HG03571 (cell line): ENCODE measurements at regions not wholly inside any gene's neighbourhood (a gene's known extent, or its start where the extent isn't known, plus 50 kb on each side); places are given as distances from the start of the nearest gene placed in this dataset.
"Not testable (repeated sequence)": the region's sequence is repeated elsewhere in the genome, so short reads cannot be mapped to it uniquely, and the experiment has no call there.

ENCODE experiments used
- ATAC-seq: cut with Tn5 transposase; IDR thresholded peaks from one replicate; pipeline ENCODE4 v1.9.1; 2021; ENCODE audit not compliant: unreplicated experiment

DNA sequence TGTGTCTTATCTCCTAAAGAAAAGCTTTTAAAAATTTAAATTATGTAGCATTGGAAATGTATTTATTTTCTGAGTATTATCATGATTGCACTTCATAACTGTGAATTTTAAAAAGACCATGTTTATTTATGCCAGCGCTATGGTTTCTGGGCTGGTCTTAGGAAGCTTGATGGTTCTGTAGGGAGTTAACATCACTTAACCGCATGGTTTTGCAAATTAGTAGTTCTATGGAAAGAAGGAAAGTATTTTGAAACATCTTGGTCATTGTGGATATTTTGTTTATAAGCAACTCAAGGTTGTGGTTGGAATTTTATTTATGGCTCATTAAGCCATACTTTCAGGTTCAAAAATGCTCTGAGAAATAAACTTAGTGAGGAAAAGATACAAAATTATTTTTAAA is 549.4 kb downstream of the STK39 start:
- ATAC-seq = no peak

DNA sequence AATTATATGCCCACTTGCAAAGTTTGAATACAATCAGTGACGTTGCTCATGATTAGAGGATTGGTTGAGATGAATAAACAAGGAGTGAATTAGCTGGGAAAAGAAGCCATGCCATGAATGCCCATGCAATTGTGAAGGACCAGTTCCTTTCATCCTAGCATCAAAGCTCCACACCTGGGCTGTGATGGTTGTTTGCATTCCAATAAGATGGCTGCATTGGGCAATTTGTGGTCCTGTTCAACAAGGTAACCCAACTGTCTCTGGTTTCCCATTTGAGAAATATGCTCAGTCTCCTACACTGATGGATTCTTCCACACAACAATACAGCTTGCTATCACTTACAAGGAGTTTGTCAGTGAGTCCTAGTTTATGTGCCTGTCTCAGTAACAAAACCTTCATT is 550.2 kb downstream of the STK39 start:
- no peak for ATAC-seq

DNA sequence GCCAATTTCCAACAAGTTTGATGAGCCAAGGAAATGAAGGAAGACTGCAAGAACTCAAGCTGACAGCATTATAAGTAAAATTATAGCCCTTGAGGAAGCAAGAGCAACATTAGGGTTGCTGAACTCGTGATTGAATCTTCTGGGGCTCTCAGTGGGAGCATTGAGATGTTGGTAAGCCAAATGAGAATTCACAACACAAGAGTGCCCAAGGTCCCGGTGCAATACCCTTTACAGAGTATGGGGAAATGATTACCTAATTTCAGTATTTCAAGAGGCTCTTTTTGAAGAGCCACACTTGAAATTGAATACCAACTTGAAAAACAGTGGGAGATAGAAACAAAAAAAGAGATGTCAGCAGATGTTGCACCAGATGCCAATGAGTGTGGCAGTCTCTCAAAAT is 554.5 kb downstream of the STK39 start:
- ATAC-seq = no peak

DNA sequence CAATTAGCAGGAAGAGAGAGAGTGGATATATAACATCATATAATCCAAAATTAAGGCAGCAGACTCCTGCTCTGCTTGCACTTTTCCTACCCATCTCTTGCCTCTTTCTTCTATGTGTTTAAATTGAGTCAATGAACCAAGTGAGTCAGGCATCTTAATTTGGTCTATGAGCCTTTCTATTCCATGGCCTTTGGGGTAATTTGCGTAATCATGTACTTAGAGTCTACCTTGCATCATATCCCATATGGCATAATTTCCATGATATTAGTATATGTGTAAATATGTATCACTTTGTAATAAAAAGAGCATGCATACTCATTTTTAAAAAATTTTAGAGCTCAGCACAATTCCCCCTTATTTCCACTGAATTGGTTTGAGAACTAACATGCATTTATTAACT is 555.2 kb downstream of the STK39 start:
- no peak for ATAC-seq

DNA sequence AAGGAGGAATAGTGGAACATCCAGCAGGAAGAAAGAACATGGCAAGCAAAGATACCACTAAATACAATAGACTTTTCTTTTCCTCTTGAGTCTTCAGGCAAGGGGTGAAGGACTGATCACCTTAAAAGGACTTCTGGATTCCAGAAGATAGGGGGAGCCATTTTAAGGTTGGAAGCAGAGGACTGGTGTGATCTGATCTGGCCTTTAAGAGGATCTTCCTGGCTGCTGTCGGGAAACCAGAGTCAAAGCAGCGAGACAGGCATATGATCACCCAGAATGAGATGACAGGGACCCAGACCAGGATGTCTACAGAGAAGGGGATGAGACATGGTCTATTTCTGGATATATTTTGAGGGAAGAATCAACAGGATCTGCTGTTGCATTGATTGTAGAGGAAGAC is 558.0 kb downstream of the STK39 start:
- no peak for ATAC-seq

DNA sequence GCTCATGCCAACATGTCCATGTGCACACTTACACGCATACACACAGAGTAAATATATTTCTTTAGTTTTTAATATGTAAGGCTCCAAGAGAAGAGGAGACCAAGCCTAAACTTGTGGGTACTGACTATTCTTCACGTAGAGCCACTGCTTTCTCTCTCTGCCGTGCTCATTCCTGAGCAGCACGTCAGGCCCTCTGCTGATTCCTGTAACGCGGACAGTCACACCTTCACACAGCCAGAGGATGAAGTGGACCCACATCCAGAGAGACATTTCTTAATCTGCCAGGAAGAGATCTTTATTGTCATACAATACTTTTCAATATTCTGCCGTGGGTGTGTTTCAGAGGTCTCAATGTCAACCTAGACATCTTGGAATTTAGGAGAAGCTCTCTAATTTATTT is 560.7 kb downstream of the STK39 start:
- ATAC-seq = no peak

DNA sequence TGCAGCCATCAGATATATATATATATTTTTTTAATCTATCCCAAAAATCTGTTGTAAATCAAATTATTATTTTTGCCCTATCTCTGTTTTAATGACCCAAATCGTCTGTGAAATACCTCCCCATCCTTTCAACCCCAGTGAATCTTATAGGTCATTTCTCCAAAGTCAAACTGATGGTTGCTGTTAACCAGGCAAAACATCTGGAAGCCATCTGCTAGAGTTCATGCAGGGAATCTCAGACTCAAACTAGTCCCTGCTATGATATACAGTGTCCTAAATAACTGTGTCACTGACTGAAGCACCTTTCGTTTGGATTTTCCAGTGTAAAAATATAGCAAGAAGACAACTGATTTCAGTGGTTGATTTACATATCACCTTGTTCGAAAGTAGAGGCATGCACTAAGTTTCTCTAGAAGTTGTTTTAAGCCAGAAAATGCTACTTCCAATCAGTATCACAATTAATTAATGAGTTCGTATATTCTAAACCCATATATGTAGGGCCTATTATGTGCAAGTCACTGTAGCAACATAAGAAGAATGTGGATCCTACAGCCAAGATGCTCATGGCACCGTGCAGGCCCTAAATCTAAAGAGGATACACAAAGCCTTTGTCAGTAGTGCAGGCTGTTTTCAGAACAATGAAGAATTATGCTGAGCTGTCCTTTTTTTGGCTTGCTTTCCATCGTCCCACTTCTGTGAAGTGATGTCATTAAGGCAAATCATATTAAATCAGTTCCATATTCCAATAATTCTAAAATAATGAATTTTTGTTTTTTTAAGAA is 566.0 kb downstream of the STK39 start:
- no peak for ATAC-seq

DNA sequence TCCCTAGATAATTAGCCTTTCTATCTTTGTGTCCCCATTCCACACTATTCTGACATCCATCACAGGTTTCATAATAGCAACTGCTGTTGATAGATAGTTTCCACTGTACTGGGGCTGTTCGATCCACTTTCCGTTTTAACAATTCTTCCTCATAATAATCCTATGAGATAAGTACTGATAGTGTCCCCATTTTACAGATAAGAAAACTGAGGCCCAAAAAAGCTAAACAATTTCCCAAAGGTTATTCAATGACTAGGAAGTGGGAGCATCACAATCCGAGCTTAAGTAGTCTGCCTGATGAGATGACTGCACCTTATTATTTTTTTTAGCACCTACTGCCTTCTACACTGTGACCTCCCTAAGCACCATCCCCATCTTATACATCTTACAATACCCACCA is 569.2 kb downstream of the STK39 start:
- no peak for ATAC-seq

DNA sequence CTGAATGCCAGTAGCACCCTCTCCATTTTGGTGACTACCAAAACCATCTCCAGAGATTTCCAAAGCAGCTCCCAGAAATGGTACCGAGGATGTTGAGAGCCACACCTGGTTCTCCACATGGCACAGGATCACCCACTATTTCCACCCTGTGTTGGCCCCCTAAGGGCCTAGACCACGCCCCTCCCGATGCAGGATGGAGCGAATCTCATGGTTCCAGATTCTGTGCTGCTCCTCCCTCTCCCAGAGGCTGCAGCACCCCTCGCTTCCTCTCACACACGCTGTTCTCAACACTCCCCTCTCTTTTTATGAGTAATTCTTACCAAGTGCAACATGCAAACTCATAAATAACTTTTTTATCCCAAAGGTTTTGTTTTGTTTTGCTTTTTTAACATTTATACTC is 571.5 kb downstream of the STK39 start:
- no peak for ATAC-seq

DNA sequence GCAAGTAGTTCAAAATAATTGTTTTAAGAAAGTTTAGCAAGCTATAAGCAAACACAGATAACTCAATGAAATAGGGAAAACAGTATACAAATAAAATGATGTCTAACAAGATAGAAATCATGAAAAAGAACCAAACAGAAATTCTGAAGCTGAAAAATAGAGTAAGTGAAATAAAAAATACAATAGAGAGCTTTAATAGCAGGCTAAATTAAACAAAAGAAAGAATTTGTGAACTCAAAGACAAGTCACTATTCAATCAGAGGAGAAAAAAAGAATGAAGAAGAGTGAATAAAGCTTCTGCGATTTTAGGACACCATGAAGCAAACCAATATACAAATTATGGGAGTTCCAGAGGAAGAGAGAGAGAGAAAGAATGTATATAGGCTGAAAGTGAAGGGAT is 576.8 kb downstream of the STK39 start:
- ATAC-seq = no peak

DNA sequence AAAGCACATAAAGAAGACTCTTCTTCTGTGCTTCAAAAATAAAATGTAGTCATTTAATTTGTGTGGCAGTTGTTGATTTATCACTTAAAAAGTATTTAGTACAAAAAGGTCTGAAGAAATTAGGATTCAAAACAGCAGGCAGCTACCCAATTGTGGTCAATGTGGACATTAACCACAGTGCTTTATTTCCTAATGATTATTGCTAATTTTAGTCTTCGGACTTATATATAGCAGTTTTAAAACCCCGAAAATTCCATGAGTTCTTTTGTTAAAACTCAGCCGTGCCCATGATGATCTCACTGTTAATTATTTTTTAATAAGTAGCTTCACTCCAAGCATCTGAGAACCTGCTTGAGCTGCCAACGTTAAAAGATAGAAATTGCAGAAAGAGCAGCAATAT is 594.3 kb downstream of the STK39 start:
- no peak for ATAC-seq

DNA sequence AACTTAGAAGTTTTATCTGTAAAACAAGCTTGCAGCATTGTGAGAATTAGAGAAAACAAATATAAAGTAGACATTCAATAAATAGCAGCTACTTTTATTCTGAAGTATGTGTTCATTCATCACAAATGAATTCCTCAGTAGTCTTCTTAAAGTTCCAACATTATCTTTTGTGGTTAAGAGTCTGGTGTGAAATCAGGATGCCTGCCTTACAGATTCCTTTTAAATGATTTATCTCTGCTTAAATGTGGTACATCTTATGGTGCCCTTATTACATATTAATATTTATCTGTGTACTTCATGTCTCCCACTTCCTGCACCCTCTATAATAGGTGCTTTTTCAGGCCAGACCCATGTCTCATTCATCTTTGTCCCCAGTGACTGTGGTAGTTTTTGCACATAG is 595.0 kb downstream of the STK39 start:
- no peak for ATAC-seq

DNA sequence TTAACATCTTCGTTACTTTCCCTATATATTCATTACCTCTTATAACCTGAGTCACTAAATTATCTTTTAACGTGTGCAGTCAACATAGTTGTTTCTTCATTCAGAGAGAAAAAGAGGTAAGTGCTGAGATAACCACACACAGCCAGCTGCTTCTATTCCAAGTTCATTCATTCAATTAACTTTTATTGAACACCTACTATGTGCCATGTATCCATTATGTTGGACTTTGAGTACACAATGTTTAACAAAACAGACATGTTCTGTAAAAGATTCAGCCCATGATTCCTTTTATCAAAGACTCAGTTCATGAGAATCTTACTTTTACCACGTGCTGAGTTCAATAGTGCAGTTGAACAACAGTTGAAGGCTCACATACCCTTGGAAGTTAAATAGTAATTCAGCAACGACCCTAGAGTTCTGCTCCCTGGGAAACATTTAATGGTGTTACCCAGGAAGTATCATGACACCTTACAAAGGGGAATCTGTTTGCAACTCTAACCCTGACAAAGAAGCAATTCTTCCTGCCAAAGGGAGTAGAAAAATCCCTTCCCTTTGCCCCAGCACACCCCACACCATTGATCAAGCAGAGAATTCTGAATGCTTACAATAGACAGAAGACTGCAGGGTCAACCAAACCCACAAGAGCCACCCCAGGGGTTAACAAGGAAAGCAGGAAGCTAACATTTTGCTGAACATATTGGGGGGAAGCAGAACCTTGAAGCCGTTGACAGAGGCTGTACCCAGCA is 595.8 kb downstream of the STK39 start:
- ATAC-seq = no peak

DNA sequence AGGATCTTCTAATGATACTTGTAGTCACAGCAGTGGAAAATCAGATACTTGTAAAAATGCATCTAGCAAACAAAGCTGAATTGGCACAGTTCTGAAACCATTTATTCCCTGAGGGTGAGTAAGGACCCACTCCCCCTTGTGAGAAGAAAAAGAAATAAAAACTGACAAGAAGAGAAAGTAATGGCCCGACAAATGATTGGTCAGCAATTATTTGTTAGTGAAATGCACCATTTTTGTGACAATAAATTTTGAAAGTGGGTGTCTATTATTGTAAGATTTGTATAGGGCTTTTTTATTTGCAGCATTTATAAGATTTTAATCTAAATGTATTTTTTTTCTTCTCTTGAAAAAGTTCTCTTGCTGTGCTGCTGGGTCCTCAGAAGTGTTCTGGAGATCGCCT is 600.8 kb downstream of the STK39 start:
- no peak for ATAC-seq

DNA sequence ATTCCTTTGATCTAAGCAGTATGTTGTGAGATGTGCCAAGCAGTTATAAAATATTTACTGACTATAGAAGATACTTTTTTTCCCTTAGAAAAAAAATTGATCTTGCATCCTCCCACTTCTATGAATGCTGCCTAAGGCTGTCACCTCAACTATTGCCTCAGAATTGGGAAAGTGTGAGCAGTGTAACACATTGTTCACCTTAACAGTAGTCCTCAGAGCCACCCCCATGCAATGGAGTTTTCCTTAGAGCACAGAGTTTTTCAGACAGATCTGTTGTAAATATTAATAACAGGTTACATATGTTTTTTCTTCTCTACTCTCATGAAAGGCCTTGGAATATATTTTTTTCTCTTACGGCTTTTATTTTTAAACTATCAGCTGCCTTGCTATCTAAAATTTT is 607.3 kb downstream of the STK39 start:
- no peak for ATAC-seq

DNA sequence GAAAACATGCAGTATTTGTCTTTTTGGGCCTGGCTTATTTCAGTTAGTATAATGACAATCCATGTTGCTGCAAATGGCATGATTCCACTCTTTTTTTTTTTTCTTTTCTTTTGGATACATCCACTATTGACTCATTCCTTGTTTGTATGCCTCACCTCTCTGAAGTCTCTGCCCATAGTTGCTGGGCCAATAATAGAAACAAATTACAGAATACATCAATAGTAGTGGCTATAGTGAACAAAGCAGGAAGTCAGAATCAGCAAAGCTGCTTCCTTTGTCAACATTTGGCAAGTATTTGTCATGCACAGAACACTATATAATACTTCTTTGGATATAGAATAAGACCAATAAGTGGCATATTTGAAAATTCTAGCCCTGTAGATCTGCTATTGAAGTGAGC is 609.7 kb downstream of the STK39 start:
- ATAC-seq = no peak

DNA sequence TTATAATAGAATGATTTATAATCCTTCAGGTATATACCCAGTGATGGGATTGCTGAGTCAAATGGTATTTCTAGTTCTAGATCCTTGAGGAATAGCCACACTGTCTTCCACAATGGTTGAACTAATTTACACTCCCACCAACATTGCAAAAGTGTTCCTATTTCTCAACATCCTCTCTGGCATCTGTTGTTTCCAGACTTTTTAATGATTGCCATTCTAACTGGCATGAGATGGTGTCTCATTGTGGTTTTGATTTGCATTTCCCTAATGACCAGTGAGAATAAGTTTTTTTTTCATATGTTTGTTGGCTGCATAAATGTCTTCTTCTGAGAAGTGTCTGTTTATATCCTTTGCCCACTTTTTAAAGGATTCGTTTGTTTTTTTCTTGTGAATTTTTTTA is 615.1 kb downstream of the STK39 start:
- not testable (repeated sequence) for ATAC-seq

DNA sequence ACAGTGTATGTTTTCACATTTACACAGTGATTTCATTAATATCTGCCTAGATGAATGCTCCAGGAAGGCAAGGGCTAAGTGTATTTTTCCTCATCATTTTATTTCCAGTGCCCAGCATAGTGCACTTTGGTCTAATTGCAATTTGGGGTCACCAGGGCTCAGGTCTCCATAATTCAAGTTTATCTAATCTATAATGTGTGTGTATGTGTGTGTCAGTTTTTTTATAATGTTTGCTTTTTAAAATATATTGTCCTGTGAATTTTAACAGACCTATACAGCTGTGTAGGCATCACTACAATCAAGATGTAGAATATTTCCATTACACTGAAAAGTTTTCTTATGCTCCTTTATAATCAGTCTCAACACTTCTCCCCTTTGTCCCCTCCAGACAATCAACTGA is 620.4 kb downstream of the STK39 start:
- ATAC-seq = no peak

DNA sequence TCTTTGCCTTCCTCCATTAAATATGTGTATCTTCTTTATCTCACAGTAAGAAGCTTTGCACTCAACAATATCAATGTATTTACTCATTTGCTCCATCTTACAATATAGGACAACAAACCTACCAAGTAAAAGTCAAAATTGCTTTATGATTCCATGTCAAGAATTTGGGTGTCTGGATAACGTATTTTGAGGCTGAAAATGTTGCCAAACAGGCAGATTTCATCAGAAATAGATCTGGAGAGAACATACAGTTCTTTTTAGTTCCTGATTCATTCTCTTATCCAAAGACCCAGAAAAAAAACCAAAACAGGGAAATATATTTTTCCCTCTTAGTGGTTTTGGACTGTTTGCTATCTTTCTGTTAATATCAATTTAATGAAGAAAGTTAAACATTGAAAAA is 621.1 kb downstream of the STK39 start:
- no peak for ATAC-seq

DNA sequence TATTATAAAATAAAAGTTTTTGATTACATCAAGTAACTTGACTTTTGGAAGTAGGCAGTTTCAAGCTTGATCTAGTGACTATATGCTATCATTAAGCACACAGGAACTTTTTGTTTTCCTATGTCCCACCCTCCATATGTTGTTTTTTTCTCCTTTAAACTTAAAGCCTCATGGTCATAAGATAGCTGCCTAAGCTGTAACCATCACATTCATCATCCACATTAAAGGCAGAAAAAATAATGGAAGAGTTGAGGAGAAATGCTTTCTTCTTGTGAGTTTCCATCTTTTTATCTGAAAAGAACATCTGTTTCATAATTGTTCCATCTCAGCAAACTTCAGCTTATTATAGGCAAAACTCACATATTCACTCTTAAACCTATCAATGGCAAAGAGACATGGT is 630.4 kb downstream of the STK39 start:
- ATAC-seq = no peak

DNA sequence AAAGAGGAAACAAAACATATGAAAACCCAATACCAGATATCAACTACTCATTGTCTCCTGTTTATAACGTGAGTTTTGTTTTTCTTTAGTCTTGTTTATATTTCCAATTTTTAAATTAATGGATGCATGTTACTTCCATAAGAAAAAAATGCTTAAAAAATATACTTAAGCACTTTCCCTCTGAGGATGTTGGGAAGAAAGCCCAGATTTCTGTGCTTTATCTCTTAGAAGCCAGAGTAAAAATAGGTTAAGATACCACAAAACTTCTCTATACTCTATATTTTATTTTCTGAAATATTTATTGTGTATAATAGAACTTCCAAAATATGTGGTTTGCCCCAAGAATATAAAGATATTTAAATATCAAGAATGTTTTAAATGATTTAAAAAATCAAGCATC is 633.9 kb downstream of the STK39 start:
- ATAC-seq = no peak

DNA sequence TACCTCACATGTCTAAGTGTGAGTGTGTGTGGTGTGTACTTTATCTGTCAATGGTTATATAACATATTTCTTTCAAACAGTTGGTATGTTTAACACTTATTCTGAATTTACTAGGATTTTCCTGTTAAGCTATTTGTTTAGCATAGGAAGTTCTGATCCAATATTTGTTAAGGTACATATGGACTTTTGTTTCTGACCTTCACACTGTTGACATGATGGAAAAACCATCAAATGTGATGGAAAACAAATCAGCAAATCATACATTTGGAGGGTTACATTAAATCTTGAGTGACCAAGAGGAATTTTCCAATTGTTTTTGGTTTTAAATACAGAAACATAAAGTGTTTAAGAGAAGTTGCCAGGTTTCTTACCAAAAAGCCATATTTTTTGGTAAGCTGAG is 638.9 kb downstream of the STK39 start:
- ATAC-seq = no peak

DNA sequence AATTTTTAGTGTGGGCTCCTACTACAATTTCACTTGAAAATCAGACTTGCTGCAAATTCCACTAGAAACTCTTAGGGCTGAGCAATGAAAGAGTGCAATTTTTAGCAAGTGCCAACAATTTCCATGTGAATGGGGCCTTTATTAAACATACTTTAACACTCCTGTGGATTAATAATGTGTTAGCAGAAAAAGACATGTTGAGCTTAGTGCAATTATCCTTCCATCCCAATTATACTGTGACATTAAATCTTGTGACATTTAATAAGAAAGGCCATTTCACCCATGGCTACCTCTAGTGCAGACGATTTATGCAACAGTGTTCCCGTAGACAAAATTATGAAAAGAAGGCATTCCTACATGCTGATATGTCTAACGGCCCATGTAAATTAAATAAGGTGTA is 639.7 kb downstream of the STK39 start:
- no peak for ATAC-seq
